Liver (tissue), 8 donors: ENCODE measurements at regions not wholly inside any gene's neighbourhood (a gene's known extent, or its start where the extent isn't known, plus 50 kb on each side); places are given as distances from the start of the nearest gene placed in this dataset.
A peak's percentile ranks its signal among the peaks of the same experiment; 100 is the strongest.

Experiments
- DNase-seq: peaks from one replicate; pipeline ENCODE4 v3.0.0-alpha.2; 2017; ENCODE audit warnings: low spot score
- H3K27ac ChIP-seq, 2 donors: one replicate each; pipeline ENCODE4 v1.7.0; 2013; ENCODE audit warnings: inconsistent platforms in 2 of 2, low read length in 2 of 2, control low read depth in 1 of 2, low read depth in 1 of 2, mild to moderate bottlenecking in 1 of 2
- H3K27me3 ChIP-seq, 4 donors: one replicate each; pipeline versions ENCODE4 v1.6.1 to v1.7.0; 2013; ENCODE audit warnings: low read length in 3 of 4, inconsistent platforms in 1 of 4, mild to moderate bottlenecking in 1 of 4, moderate library complexity in 1 of 4; ENCODE audit not compliant: control insufficient read depth in 4 of 4, insufficient read depth in 4 of 4
- H3K36me3 ChIP-seq, 4 donors: one replicate each; pipeline versions ENCODE4 v1.6.1 to v1.7.0; 2013; ENCODE audit warnings: low read length in 3 of 4, mild to moderate bottlenecking in 3 of 4, low read depth in 1 of 4, moderate library complexity in 1 of 4; ENCODE audit not compliant: control insufficient read depth in 4 of 4, insufficient read depth in 3 of 4
- H3K4me1 ChIP-seq, 4 donors: one replicate each; pipeline versions ENCODE4 v1.6.1 to v1.7.0; 2013; ENCODE audit warnings: low read length in 3 of 4, mild to moderate bottlenecking in 3 of 4, moderate library complexity in 1 of 4; ENCODE audit not compliant: control insufficient read depth in 4 of 4, insufficient read depth in 4 of 4
- H3K4me3 ChIP-seq, 3 donors: one replicate each; pipeline versions ENCODE4 v1.6.1 to v1.7.0; 2013; ENCODE audit warnings: low read length in 3 of 3, control low read depth in 1 of 3, low read depth in 1 of 3, mild to moderate bottlenecking in 1 of 3
- H3K9ac ChIP-seq, 2 donors: one replicate each; pipeline ENCODE4 v1.7.0; 2013; ENCODE audit warnings: low read length in 2 of 2, mild to moderate bottlenecking in 2 of 2, moderate library complexity in 2 of 2, control low read depth in 1 of 2, low read depth in 1 of 2
- H3K9me3 ChIP-seq, 4 donors: one replicate each; pipeline versions ENCODE4 v1.6.1 to v1.7.0; 2013; ENCODE audit warnings: low read length in 3 of 4; ENCODE audit not compliant: control insufficient read depth in 4 of 4
- CTCF ChIP-seq: fragments of 150-350 bp; IDR thresholded peaks from 2 replicates; pipeline ENCODE4 v1.5.1; 2017; ENCODE audit warnings: improper control_type of control experiment, low read depth, low read length; ENCODE audit not compliant: missing input control
- GABPA ChIP-seq, 2 donors: IDR thresholded peaks in 1 of 2; conservative IDR thresholded peaks in 1 of 2; 2 replicates each; pipeline ENCODE4 v1.6.1; 2016; ENCODE audit warnings: antibody characterized with exemption in 2 of 2, mild to moderate bottlenecking in 1 of 2, moderate library complexity in 1 of 2
- HNF4A ChIP-seq, 2 donors: conservative IDR thresholded peaks; 2 replicates each; pipeline ENCODE4 v1.6.1; 2016; ENCODE audit warnings: antibody characterized with exemption in 2 of 2, mild to moderate bottlenecking in 2 of 2
- HNF4G ChIP-seq: IDR thresholded peaks from 2 replicates; pipeline ENCODE4 v1.6.1; 2016; ENCODE audit warnings: antibody characterized with exemption
- JUND ChIP-seq, 2 donors: IDR thresholded peaks; 2 replicates each; pipeline ENCODE4 v1.6.1; 2016; ENCODE audit warnings: antibody characterized with exemption in 2 of 2
- MAX ChIP-seq: IDR thresholded peaks from 2 replicates; pipeline ENCODE4 v1.6.1; 2016; ENCODE audit warnings: antibody characterized with exemption
- NR2F2 ChIP-seq: IDR thresholded peaks from 2 replicates; pipeline ENCODE4 v1.6.1; 2016; ENCODE audit warnings: antibody characterized with exemption
- RAD21 ChIP-seq, 2 donors: IDR thresholded peaks; 2 replicates each; pipeline ENCODE4 v1.6.1; 2016; ENCODE audit warnings: antibody characterized with exemption in 2 of 2, mild to moderate bottlenecking in 2 of 2
- SP1 ChIP-seq: IDR thresholded peaks from 2 replicates; pipeline ENCODE4 v1.6.1; 2018; ENCODE audit warnings: antibody characterized with exemption, mild to moderate bottlenecking
- YY1 ChIP-seq: IDR thresholded peaks from 2 replicates; pipeline ENCODE4 v1.6.1; 2016; ENCODE audit warnings: antibody characterized with exemption, mild to moderate bottlenecking
- WGBS: extraction: QIAGEN DNeasy Blood & Tissue Kit; methylation state at CpG from one replicate; pipeline ENCODE4 v1.1.7; 2013; 5-methylcytosine and 5-hydroxymethylcytosine counted together
- TF ChIP-seq, protein P1 (sequence below): IDR thresholded peaks from 2 replicates; pipeline ENCODE4 v1.6.1; 2016; ENCODE audit warnings: antibody characterized with exemption, mild to moderate bottlenecking
- TF ChIP-seq, protein P2 (sequence below): IDR thresholded peaks from 2 replicates; pipeline ENCODE4 v1.6.1; 2016; ENCODE audit warnings: antibody characterized with exemption
- donor health status: healthy.
- donor health status: healthy.
- donor health status: healthy.
- donor health status: healthy.
- donor health status: healthy.

GRCh38 chr11:13103962-13104554 lies 94.9 kb downstream of the RASSF10 start:
- Histone ChIP-seq H3K9ac (no peak overlapping the region), H3K36me3 (no peaks in the 10 kb centered on the region), H3K27me3 (no peaks in the 10 kb centered on the region), H3K4me1 (no peaks in the 10 kb centered on the region), H3K27ac (no peak overlapping the region), H3K9me3 (peaks cover 0 to 5% (median 0%) of the 10 kb centered on the region in 4 donors), H3K4me3 (no peak overlapping the region)
- TF ChIP-seq SP1: no peak
- DNase-seq: no peak
- 70% methylated on average over 2 of the region's 2 CpGs for WGBS

- no peak overlapping the region for H3K9ac ChIP-seq
- DNase-seq: no peak
- no peaks in the 10 kb centered on the region for H3K36me3 ChIP-seq
- H3K27me3 ChIP-seq: no peaks in the 10 kb centered on the region
- TF ChIP-seq MAX (no peak), NR2F2 (peak; percentile 4), HNF4G (no peak)
- WGBS: 45% methylated on average over 5 of the region's 5 CpGs
- H3K9me3 ChIP-seq: peaks cover 0 to 7% (median 0%) of the 10 kb centered on the region in 4 donors
- H3K4me3 ChIP-seq: no peak overlapping the region
- no peak overlapping the region for H3K27ac ChIP-seq
- H3K4me1 ChIP-seq: no peaks in the 10 kb centered on the region
Measured at GRCh38 chr11:13104619-13105236, 95.6 kb downstream of the RASSF10 start.

DNA sequence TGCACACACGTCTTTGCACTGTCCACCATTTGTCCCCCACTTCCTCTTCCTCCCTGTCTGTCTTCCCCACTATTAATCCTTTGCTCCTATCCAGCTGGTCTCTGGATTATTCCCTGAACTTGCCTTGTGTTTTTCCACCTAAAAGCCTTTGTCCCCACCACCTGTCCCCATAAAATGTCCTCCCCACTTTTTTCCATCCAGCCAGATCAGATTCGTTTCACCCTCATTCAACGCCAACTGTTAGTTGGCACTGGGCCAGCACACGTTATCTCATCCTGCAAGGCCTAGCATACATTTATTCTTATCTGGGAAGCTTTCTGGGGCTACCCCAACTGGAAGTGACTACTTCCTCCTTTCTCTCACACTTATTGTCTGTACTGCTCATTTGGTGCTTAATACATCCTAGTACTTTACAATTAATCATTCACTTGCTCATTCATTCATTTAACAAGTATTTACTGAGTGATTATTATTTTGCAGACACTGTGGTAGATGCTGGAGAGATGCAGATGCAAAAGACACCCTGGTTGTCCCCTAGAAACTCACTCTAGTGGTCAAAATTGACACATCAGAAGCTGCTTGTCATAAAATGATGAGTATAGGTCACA lies 96.2 kb downstream of the RASSF10 start:
- Histone ChIP-seq H3K9ac (no peak overlapping the region), H3K4me3 (no peak overlapping the region), H3K36me3 (no peaks in the 10 kb centered on the region), H3K4me1 (no peaks in the 10 kb centered on the region), H3K9me3 (peaks cover 0 to 7% (median 0%) of the 10 kb centered on the region in 4 donors), H3K27ac (no peak overlapping the region), H3K27me3 (no peaks in the 10 kb centered on the region)
- TF ChIP-seq, protein P1, sequence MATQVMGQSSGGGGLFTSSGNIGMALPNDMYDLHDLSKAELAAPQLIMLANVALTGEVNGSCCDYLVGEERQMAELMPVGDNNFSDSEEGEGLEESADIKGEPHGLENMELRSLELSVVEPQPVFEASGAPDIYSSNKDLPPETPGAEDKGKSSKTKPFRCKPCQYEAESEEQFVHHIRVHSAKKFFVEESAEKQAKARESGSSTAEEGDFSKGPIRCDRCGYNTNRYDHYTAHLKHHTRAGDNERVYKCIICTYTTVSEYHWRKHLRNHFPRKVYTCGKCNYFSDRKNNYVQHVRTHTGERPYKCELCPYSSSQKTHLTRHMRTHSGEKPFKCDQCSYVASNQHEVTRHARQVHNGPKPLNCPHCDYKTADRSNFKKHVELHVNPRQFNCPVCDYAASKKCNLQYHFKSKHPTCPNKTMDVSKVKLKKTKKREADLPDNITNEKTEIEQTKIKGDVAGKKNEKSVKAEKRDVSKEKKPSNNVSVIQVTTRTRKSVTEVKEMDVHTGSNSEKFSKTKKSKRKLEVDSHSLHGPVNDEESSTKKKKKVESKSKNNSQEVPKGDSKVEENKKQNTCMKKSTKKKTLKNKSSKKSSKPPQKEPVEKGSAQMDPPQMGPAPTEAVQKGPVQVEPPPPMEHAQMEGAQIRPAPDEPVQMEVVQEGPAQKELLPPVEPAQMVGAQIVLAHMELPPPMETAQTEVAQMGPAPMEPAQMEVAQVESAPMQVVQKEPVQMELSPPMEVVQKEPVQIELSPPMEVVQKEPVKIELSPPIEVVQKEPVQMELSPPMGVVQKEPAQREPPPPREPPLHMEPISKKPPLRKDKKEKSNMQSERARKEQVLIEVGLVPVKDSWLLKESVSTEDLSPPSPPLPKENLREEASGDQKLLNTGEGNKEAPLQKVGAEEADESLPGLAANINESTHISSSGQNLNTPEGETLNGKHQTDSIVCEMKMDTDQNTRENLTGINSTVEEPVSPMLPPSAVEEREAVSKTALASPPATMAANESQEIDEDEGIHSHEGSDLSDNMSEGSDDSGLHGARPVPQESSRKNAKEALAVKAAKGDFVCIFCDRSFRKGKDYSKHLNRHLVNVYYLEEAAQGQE: no peak
- TF ChIP-seq JUND (IDR thresholded peaks at IDR 0.05): no peak
- WGBS: 38% methylated on average over 4 of the region's 4 CpGs
- DNase-seq: peak; percentile 46

GRCh38 chr11:13107544-13108044 lies 98.5 kb downstream of the RASSF10 start:
- TF ChIP-seq NR2F2 (no peak), YY1 (no peak), RAD21 (IDR thresholded peaks at IDR 0.05) (no peak), SP1 (no peak), GABPA (IDR thresholded peaks at IDR 0.05 in 1 of 2, conservative IDR thresholded peaks at IDR 0.05 in 1 of 2) (no peak), HNF4A (conservative IDR thresholded peaks at IDR 0.05) (no peak), CTCF (no peak)
- TF ChIP-seq, protein P2, sequence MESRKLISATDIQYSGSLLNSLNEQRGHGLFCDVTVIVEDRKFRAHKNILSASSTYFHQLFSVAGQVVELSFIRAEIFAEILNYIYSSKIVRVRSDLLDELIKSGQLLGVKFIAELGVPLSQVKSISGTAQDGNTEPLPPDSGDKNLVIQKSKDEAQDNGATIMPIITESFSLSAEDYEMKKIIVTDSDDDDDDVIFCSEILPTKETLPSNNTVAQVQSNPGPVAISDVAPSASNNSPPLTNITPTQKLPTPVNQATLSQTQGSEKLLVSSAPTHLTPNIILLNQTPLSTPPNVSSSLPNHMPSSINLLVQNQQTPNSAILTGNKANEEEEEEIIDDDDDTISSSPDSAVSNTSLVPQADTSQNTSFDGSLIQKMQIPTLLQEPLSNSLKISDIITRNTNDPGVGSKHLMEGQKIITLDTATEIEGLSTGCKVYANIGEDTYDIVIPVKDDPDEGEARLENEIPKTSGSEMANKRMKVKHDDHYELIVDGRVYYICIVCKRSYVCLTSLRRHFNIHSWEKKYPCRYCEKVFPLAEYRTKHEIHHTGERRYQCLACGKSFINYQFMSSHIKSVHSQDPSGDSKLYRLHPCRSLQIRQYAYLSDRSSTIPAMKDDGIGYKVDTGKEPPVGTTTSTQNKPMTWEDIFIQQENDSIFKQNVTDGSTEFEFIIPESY: no peak
- Histone ChIP-seq H3K36me3 (no peaks in the 10 kb centered on the region), H3K27ac (no peak overlapping the region), H3K4me3 (no peak overlapping the region), H3K4me1 (no peaks in the 10 kb centered on the region), H3K27me3 (no peaks in the 10 kb centered on the region), H3K9me3 (peaks cover 0 to 7% (median 0%) of the 10 kb centered on the region in 4 donors), H3K9ac (no peak overlapping the region)
- DNase-seq: no peak
- 76% methylated on average over 5 of the region's 5 CpGs for WGBS
